Natural killer cell (primary cell): ENCODE measurements at regions not wholly inside any gene's neighbourhood (a gene's known extent, or its start where the extent isn't known, plus 50 kb on each side); places are given as distances from the start of the nearest gene placed in this dataset.

Experiments used
- ATAC-seq, 3 donors: fragments of 150-1000 bp in 2 of 3; fragments of 200-7000 bp in 1 of 3; cut with Tn5 transposase; 1 replicate in 1 of 3; 2 replicates in 2 of 3; pipeline ENCODE4 v1.10.0; 2021; ENCODE audit warnings: mild to moderate bottlenecking in 2 of 3, moderate library complexity in 2 of 3
- DNase-seq, 2 donors: peaks; one replicate each; pipeline versions ENCODE4 v3.0.0 to v3.0.0-alpha.2; 2013 to 2021; ENCODE audit warnings: mixed read lengths in 1 of 2
- H3K27ac ChIP-seq: one replicate; pipeline ENCODE4 v1.5.1; 2013; ENCODE audit warnings: mild to moderate bottlenecking, low read length
- H3K27me3 ChIP-seq: one replicate; pipeline ENCODE4 v1.6.1; 2013; ENCODE audit warnings: low read length; ENCODE audit not compliant: control insufficient read depth, insufficient read depth
- H3K36me3 ChIP-seq: one replicate; pipeline ENCODE4 v1.6.1; 2013; ENCODE audit warnings: low read length; ENCODE audit not compliant: control insufficient read depth, insufficient read depth
- H3K4me1 ChIP-seq: one replicate; pipeline ENCODE4 v1.6.1; 2013; ENCODE audit warnings: low read length; ENCODE audit not compliant: control insufficient read depth, insufficient read depth
- H3K4me3 ChIP-seq: one replicate; pipeline ENCODE4 v1.5.1; 2013; ENCODE audit warnings: low read length
- H3K9me3 ChIP-seq: one replicate; pipeline ENCODE4 v1.6.1; 2013; ENCODE audit warnings: low read length; ENCODE audit not compliant: control insufficient read depth, insufficient read depth
- H3K27ac Mint-ChIP-seq, 2 donors: one replicate each; pipeline ENCODE4 v1.8.0; 2022; ENCODE audit warnings: mild to moderate bottlenecking in 2 of 2, mixed read lengths in 2 of 2, moderate library complexity in 1 of 2
- H3K27me3 Mint-ChIP-seq, 2 donors: one replicate each; pipeline ENCODE4 v1.8.0; 2022; ENCODE audit warnings: low read depth in 2 of 2, mixed read lengths in 2 of 2
- H3K36me3 Mint-ChIP-seq: one replicate; pipeline ENCODE4 v1.8.0; 2022; ENCODE audit warnings: mixed read lengths
- H3K4me1 Mint-ChIP-seq, 2 donors: one replicate each; pipeline ENCODE4 v1.8.0; 2022; ENCODE audit warnings: mixed read lengths in 2 of 2
- H3K4me3 Mint-ChIP-seq: one replicate; pipeline ENCODE4 v1.8.0; 2022; ENCODE audit warnings: mild to moderate bottlenecking, moderate library complexity, mixed read lengths
- H3K9me3 Mint-ChIP-seq, 2 donors: one replicate each; pipeline ENCODE4 v1.8.0; 2022; ENCODE audit warnings: mixed read lengths in 2 of 2
- CTCF ChIP-seq: fragments of 200-600 bp; IDR thresholded peaks from one replicate; pipeline ENCODE4 v1.8.0; 2022; ENCODE audit warnings: antibody characterized with exemption
- WGBS: methylation state at CpG from one replicate; pipeline ENCODE4 v1.1.7; 2013; ENCODE audit warnings: missing lambda C conversion rate; ENCODE audit not compliant: insufficient coverage; 5-methylcytosine and 5-hydroxymethylcytosine counted together
- intact Hi-C: fragments of 100-400 bp; cut with micrococcal nuclease; formaldehyde crosslinking; loops from one replicate; pipeline ENCODE4 v1.14.2; 2022

GRCh38 chr15:62658498-62658897 lies 384.0 kb upstream of the TPM1 start:
- Histone ChIP-seq H3K27me3 (no peaks in the 10 kb centered on the region), H3K9me3 (no peaks in the 10 kb centered on the region), H3K4me3 (no peak overlapping the region), H3K27ac (no peak overlapping the region), H3K36me3 (no peaks in the 10 kb centered on the region), H3K4me1 (no peaks in the 10 kb centered on the region)
- H3K9me3 Mint-ChIP-seq, result no peaks in the 10 kb centered on the region
- no peak for ATAC-seq
- peaks cover 3 to 11% of the 10 kb centered on the region in 2 donors for H3K27me3 Mint-ChIP-seq
- H3K36me3 Mint-ChIP-seq, result no peaks in the 10 kb centered on the region
- TF ChIP-seq CTCF, result no peak
- H3K4me3 Mint-ChIP-seq, result no peak overlapping the region
- no peaks in the 10 kb centered on the region for H3K4me1 Mint-ChIP-seq
- WGBS, result 74% methylated on average over 11 of the region's 11 CpGs
- no peak overlapping the region for H3K27ac Mint-ChIP-seq
- DNase-seq, result no peak
- intact Hi-C loops, result no loop called here

- Mint-ChIP-seq H3K27ac (no peak overlapping the region), H3K36me3 (no peaks in the 10 kb centered on the region), H3K4me1 (no peaks in the 10 kb centered on the region), H3K9me3 (no peaks in the 10 kb centered on the region), H3K27me3 (peaks cover 3 to 12% of the 10 kb centered on the region in 2 donors), H3K4me3 (no peak overlapping the region)
- intact Hi-C loops, result no loop called here
- DNase-seq (no peak), ATAC-seq (no peak)
- H3K27me3 ChIP-seq, result no peaks in the 10 kb centered on the region
- H3K27ac ChIP-seq, result no peak overlapping the region
- H3K9me3 ChIP-seq, result no peaks in the 10 kb centered on the region
- H3K36me3 ChIP-seq, result no peaks in the 10 kb centered on the region
- no peak for TF ChIP-seq CTCF
- no peak overlapping the region for H3K4me3 ChIP-seq
- no peaks in the 10 kb centered on the region for H3K4me1 ChIP-seq
Measured at GRCh38 chr15:62663547-62663946, 379.0 kb upstream of the TPM1 start.

GRCh38 chr15:62665449-62665848 lies 377.1 kb upstream of the TPM1 start:
- Mint-ChIP-seq H3K9me3 (no peaks in the 10 kb centered on the region), H3K27ac (no peak overlapping the region), H3K4me3 (no peak overlapping the region), H3K27me3 (peaks cover 3 to 31% of the 10 kb centered on the region in 2 donors), H3K36me3 (no peaks in the 10 kb centered on the region), H3K4me1 (no peaks in the 10 kb centered on the region)
- ATAC-seq, result no peak
- TF ChIP-seq CTCF, result no peak
- no peak overlapping the region for H3K27ac ChIP-seq
- no peaks in the 10 kb centered on the region for H3K27me3 ChIP-seq
- no peaks in the 10 kb centered on the region for H3K9me3 ChIP-seq
- H3K4me3 ChIP-seq, result no peak overlapping the region
- no peaks in the 10 kb centered on the region for H3K36me3 ChIP-seq
- no peak for DNase-seq
- intact Hi-C loops, result no loop called here
- H3K4me1 ChIP-seq, result no peaks in the 10 kb centered on the region
- WGBS, result 100% methylated on average over 2 of the region's 4 CpGs

- Histone ChIP-seq H3K36me3 (no peaks in the 10 kb centered on the region), H3K27me3 (no peaks in the 10 kb centered on the region), H3K4me3 (no peak overlapping the region), H3K4me1 (no peaks in the 10 kb centered on the region), H3K9me3 (no peaks in the 10 kb centered on the region), H3K27ac (no peak overlapping the region)
- H3K9me3 Mint-ChIP-seq, result no peaks in the 10 kb centered on the region
- peaks cover 3 to 32% of the 10 kb centered on the region in 2 donors for H3K27me3 Mint-ChIP-seq
- TF ChIP-seq CTCF, result no peak
- WGBS, result 92% methylated on average over 3 of the region's 4 CpGs
- H3K4me1 Mint-ChIP-seq, result no peaks in the 10 kb centered on the region
- no peak for ATAC-seq
- no peak overlapping the region for H3K27ac Mint-ChIP-seq
- no peaks in the 10 kb centered on the region for H3K36me3 Mint-ChIP-seq
- intact Hi-C loops, result no loop called here
- H3K4me3 Mint-ChIP-seq, result no peak overlapping the region
- no peak for DNase-seq
Measured at GRCh38 chr15:62666046-62666445, 376.5 kb upstream of the TPM1 start.
